Renal cortical epithelial cell (primary cell): ENCODE measurements at regions not wholly inside any gene's neighbourhood (a gene's known extent, or its start where the extent isn't known, plus 50 kb on each side); places are given as distances from the start of the nearest gene placed in this dataset.
"Not testable (repeated sequence)": the region's sequence is repeated elsewhere in the genome, so short reads cannot be mapped to it uniquely, and the experiment has no call there.

Experiments used
- DNase-seq: peaks from one replicate; pipeline ENCODE4 v3.0.0-alpha.2; 2011; ENCODE audit warnings: low read depth

GRCh38 chr3:177457204-177457603 is 259.9 kb upstream of the TBL1XR1 start:
- not testable (repeated sequence) for DNase-seq

GRCh38 chr3:177459401-177459800 is 262.1 kb upstream of the TBL1XR1 start:
- peak; percentile 86 for DNase-seq

GRCh38 chr3:177460047-177460446 is 262.8 kb upstream of the TBL1XR1 start:
- DNase-seq, result no peak

- no peak for DNase-seq
Measured at GRCh38 chr3:177461765-177462164, 264.5 kb upstream of the TBL1XR1 start.

GRCh38 chr3:177463341-177463740 is 266.1 kb upstream of the TBL1XR1 start:
- not testable (repeated sequence) for DNase-seq

GRCh38 chr3:177463863-177464262 is 266.6 kb upstream of the TBL1XR1 start:
- DNase-seq, result peak; percentile 56

GRCh38 chr3:177464392-177465256 is 267.3 kb upstream of the TBL1XR1 start:
- no peak for DNase-seq

- DNase-seq, result no peak
Measured at GRCh38 chr3:177465257-177465642, 268.0 kb upstream of the TBL1XR1 start.

GRCh38 chr3:177466074-177466473 is 268.8 kb upstream of the TBL1XR1 start:
- DNase-seq, result no peak

GRCh38 chr3:177466622-177467021 is 269.3 kb upstream of the TBL1XR1 start:
- not testable (repeated sequence) for DNase-seq

GRCh38 chr3:177467247-177467985 is 270.1 kb upstream of the TBL1XR1 start:
- DNase-seq, result no peak

- DNase-seq, result peak; percentile 98
Measured at GRCh38 chr3:177468331-177468730, 271.0 kb upstream of the TBL1XR1 start.

GRCh38 chr3:177468816-177469215 is 271.5 kb upstream of the TBL1XR1 start:
- peak; percentile 85 for DNase-seq

GRCh38 chr3:177469216-177469615 is 271.9 kb upstream of the TBL1XR1 start:
- no peak for DNase-seq

- no peak for DNase-seq
Measured at GRCh38 chr3:177470197-177470941, 273.1 kb upstream of the TBL1XR1 start.

GRCh38 chr3:177471733-177472480 is 274.6 kb upstream of the TBL1XR1 start:
- no peak for DNase-seq

- no peak for DNase-seq
Measured at GRCh38 chr3:177473184-177473583, 275.9 kb upstream of the TBL1XR1 start.

GRCh38 chr3:177473903-177474302 is 276.6 kb upstream of the TBL1XR1 start:
- no peak for DNase-seq

GRCh38 chr3:177474652-177475355 is 277.5 kb upstream of the TBL1XR1 start:
- DNase-seq, result no peak

- DNase-seq, result peak; percentile 42
Measured at GRCh38 chr3:177475356-177475665, 278.0 kb upstream of the TBL1XR1 start.

GRCh38 chr3:177476495-177476894 is 279.2 kb upstream of the TBL1XR1 start:
- no peak for DNase-seq
